Breast epithelium (tissue), 3 donors: ENCODE measurements at regions not wholly inside any gene's neighbourhood (a gene's known extent, or its start where the extent isn't known, plus 50 kb on each side); places are given as distances from the start of the nearest gene placed in this dataset.

ENCODE experiments used
- POLR2AphosphoS5 ChIP-seq, 3 donors: sonication (generic); formaldehyde crosslinking; IDR thresholded peaks; one replicate each; pipeline ENCODE4 v1.6.1; 2017; ENCODE audit warnings: antibody characterized with exemption in 3 of 3
- TF ChIP-seq, protein P1 (sequence below), 3 donors: fragments of 450-650 bp; IDR thresholded peaks; one replicate each; pipeline ENCODE4 v1.5.1; 2016 to 2017; ENCODE audit warnings: antibody characterized with exemption in 3 of 3, mild to moderate bottlenecking in 3 of 3, moderate library complexity in 3 of 3

DNA sequence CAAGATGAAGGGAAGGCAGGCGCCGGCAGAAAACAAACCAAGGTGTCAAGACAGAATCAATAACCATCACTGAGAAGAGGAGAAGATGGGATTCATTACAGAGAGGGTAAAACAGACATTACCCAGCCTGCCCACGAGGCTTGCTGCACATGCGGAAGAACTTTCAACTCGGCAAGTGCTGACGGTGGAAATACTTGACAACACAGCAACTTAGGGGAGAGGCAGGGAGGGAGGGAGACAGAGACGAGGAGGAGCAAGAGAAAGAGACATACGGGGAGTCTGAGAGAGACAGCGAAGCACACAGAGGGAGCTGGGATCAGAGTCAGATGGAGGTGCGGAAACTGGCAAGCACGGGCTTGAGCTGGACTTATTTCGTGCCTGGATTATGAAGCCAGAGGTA lies 129.3 kb upstream of the NECTIN1 start:
- TF ChIP-seq, protein P1, sequence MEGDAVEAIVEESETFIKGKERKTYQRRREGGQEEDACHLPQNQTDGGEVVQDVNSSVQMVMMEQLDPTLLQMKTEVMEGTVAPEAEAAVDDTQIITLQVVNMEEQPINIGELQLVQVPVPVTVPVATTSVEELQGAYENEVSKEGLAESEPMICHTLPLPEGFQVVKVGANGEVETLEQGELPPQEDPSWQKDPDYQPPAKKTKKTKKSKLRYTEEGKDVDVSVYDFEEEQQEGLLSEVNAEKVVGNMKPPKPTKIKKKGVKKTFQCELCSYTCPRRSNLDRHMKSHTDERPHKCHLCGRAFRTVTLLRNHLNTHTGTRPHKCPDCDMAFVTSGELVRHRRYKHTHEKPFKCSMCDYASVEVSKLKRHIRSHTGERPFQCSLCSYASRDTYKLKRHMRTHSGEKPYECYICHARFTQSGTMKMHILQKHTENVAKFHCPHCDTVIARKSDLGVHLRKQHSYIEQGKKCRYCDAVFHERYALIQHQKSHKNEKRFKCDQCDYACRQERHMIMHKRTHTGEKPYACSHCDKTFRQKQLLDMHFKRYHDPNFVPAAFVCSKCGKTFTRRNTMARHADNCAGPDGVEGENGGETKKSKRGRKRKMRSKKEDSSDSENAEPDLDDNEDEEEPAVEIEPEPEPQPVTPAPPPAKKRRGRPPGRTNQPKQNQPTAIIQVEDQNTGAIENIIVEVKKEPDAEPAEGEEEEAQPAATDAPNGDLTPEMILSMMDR (IDR thresholded peaks at IDR 0.05), result no peak
- no peak for TF ChIP-seq POLR2AphosphoS5 (IDR thresholded peaks at IDR 0.05)
